Natural killer cell (primary cell): ENCODE measurements at regions not wholly inside any gene's neighbourhood (a gene's known extent, or its start where the extent isn't known, plus 50 kb on each side); places are given as distances from the start of the nearest gene placed in this dataset.

ENCODE experiments used
- ATAC-seq, 3 donors: fragments of 150-1000 bp in 2 of 3; fragments of 200-7000 bp in 1 of 3; cut with Tn5 transposase; 1 replicate in 1 of 3; 2 replicates in 2 of 3; pipeline ENCODE4 v1.10.0; 2021; ENCODE audit warnings: mild to moderate bottlenecking in 2 of 3, moderate library complexity in 2 of 3
- DNase-seq, 2 donors: peaks; one replicate each; pipeline versions ENCODE4 v3.0.0 to v3.0.0-alpha.2; 2013 to 2021; ENCODE audit warnings: mixed read lengths in 1 of 2
- H3K27ac ChIP-seq: one replicate; pipeline ENCODE4 v1.5.1; 2013; ENCODE audit warnings: mild to moderate bottlenecking, low read length
- H3K27me3 ChIP-seq: one replicate; pipeline ENCODE4 v1.6.1; 2013; ENCODE audit warnings: low read length; ENCODE audit not compliant: control insufficient read depth, insufficient read depth
- H3K36me3 ChIP-seq: one replicate; pipeline ENCODE4 v1.6.1; 2013; ENCODE audit warnings: low read length; ENCODE audit not compliant: control insufficient read depth, insufficient read depth
- H3K4me1 ChIP-seq: one replicate; pipeline ENCODE4 v1.6.1; 2013; ENCODE audit warnings: low read length; ENCODE audit not compliant: control insufficient read depth, insufficient read depth
- H3K4me3 ChIP-seq: one replicate; pipeline ENCODE4 v1.5.1; 2013; ENCODE audit warnings: low read length
- H3K9me3 ChIP-seq: one replicate; pipeline ENCODE4 v1.6.1; 2013; ENCODE audit warnings: low read length; ENCODE audit not compliant: control insufficient read depth, insufficient read depth
- H3K27ac Mint-ChIP-seq, 2 donors: one replicate each; pipeline ENCODE4 v1.8.0; 2022; ENCODE audit warnings: mild to moderate bottlenecking in 2 of 2, mixed read lengths in 2 of 2, moderate library complexity in 1 of 2
- H3K27me3 Mint-ChIP-seq, 2 donors: one replicate each; pipeline ENCODE4 v1.8.0; 2022; ENCODE audit warnings: low read depth in 2 of 2, mixed read lengths in 2 of 2
- H3K36me3 Mint-ChIP-seq: one replicate; pipeline ENCODE4 v1.8.0; 2022; ENCODE audit warnings: mixed read lengths
- H3K4me1 Mint-ChIP-seq, 2 donors: one replicate each; pipeline ENCODE4 v1.8.0; 2022; ENCODE audit warnings: mixed read lengths in 2 of 2
- H3K4me3 Mint-ChIP-seq: one replicate; pipeline ENCODE4 v1.8.0; 2022; ENCODE audit warnings: mild to moderate bottlenecking, moderate library complexity, mixed read lengths
- H3K9me3 Mint-ChIP-seq, 2 donors: one replicate each; pipeline ENCODE4 v1.8.0; 2022; ENCODE audit warnings: mixed read lengths in 2 of 2
- CTCF ChIP-seq: fragments of 200-600 bp; IDR thresholded peaks from one replicate; pipeline ENCODE4 v1.8.0; 2022; ENCODE audit warnings: antibody characterized with exemption
- WGBS: methylation state at CpG from one replicate; pipeline ENCODE4 v1.1.7; 2013; ENCODE audit warnings: missing lambda C conversion rate; ENCODE audit not compliant: insufficient coverage; 5-methylcytosine and 5-hydroxymethylcytosine counted together
- intact Hi-C: fragments of 100-400 bp; cut with micrococcal nuclease; formaldehyde crosslinking; loops from one replicate; pipeline ENCODE4 v1.14.2; 2022

GRCh38 chr10:93216341-93216985 lies 142.8 kb downstream of the CYP26A1 start:
- H3K36me3 ChIP-seq, result no peaks in the 10 kb centered on the region
- DNase-seq, result no peak
- TF ChIP-seq CTCF, result no peak
- intact Hi-C loops, result no loop called here
- H3K27me3 ChIP-seq, result no peaks in the 10 kb centered on the region
- Mint-ChIP-seq H3K27me3 (no peaks in the 10 kb centered on the region), H3K9me3 (no peaks in the 10 kb centered on the region), H3K27ac (no peak overlapping the region), H3K36me3 (no peaks in the 10 kb centered on the region), H3K4me3 (no peak overlapping the region), H3K4me1 (no peaks in the 10 kb centered on the region)
- no peaks in the 10 kb centered on the region for H3K9me3 ChIP-seq
- H3K4me1 ChIP-seq, result no peaks in the 10 kb centered on the region
- H3K4me3 ChIP-seq, result no peak overlapping the region
- no peak overlapping the region for H3K27ac ChIP-seq
- 90% methylated on average over 5 of the region's 5 CpGs for WGBS
- no peak for ATAC-seq

GRCh38 chr10:93218386-93218785 lies 144.7 kb downstream of the CYP26A1 start:
- H3K27ac ChIP-seq, result no peak overlapping the region
- H3K4me3 ChIP-seq, result no peak overlapping the region
- Mint-ChIP-seq H3K4me3 (no peak overlapping the region), H3K4me1 (no peaks in the 10 kb centered on the region), H3K27me3 (peaks cover 0 to 3% of the 10 kb centered on the region in 2 donors), H3K36me3 (no peaks in the 10 kb centered on the region), H3K9me3 (no peaks in the 10 kb centered on the region), H3K27ac (no peak overlapping the region)
- H3K27me3 ChIP-seq, result no peaks in the 10 kb centered on the region
- no peak for ATAC-seq
- H3K36me3 ChIP-seq, result no peaks in the 10 kb centered on the region
- DNase-seq, result no peak
- H3K4me1 ChIP-seq, result no peaks in the 10 kb centered on the region
- TF ChIP-seq CTCF, result no peak
- no peaks in the 10 kb centered on the region for H3K9me3 ChIP-seq
- intact Hi-C loops, result no loop called here

GRCh38 chr10:93219347-93219746 lies 145.7 kb downstream of the CYP26A1 start:
- no peaks in the 10 kb centered on the region for H3K9me3 ChIP-seq
- no peaks in the 10 kb centered on the region for H3K4me1 Mint-ChIP-seq
- no peak for TF ChIP-seq CTCF
- no peaks in the 10 kb centered on the region for H3K36me3 Mint-ChIP-seq
- peaks cover 0 to 3% of the 10 kb centered on the region in 2 donors for H3K27me3 Mint-ChIP-seq
- H3K27me3 ChIP-seq, result no peaks in the 10 kb centered on the region
- intact Hi-C loops, result no loop called here
- H3K27ac Mint-ChIP-seq, result no peak overlapping the region
- WGBS, result 83% methylated on average over 1 of the region's 1 CpG
- DNase-seq, result no peak
- no peak overlapping the region for H3K27ac ChIP-seq
- no peaks in the 10 kb centered on the region for H3K36me3 ChIP-seq
- no peak overlapping the region for H3K4me3 Mint-ChIP-seq
- H3K9me3 Mint-ChIP-seq, result no peaks in the 10 kb centered on the region
- H3K4me3 ChIP-seq, result no peak overlapping the region
- no peaks in the 10 kb centered on the region for H3K4me1 ChIP-seq
- ATAC-seq, result no peak
